ENCODE measurements at regions not wholly inside any gene's neighbourhood (a gene's known extent, or its start where the extent isn't known, plus 50 kb on each side); places are given as distances from the start of the nearest gene placed in this dataset.

- H3K4me2 ChIP-seq (ENCODE audit: low read depth, low read length), result no peak overlapping the region
- no peak for DNase-seq
- in situ Hi-C loops (cut with MboI; ENCODE audit: low sequenced_read_pairs) (no loop called here), dilution Hi-C loops (cut with HindIII; ENCODE audit: low sequenced_read_pairs, unreplicated experiment) (no loop called here), intact Hi-C loops (cut with micrococcal nuclease) (no loop called here)
- no peaks in the 10 kb centered on the region for H4K20me1 ChIP-seq (ENCODE audit: insufficient read depth, low read length)
- H3K18ac ChIP-seq (ENCODE audit: low read depth, low read length), result no peak overlapping the region
- WGBS, 2 experiments (ENCODE audit: extremely low coverage in 2 of 2, insufficient read length in 1 of 2), result 60% methylated on average over 1 of the region's 16 CpGs; no CpG with 5 or more reads in 1 of the 2 experiments
- H3K4me3 ChIP-seq (ENCODE audit: insufficient read depth, low read depth, low read length), result no peak overlapping the region
- no peak overlapping the region for H4K91ac ChIP-seq (ENCODE audit: insufficient read depth, low read depth, low read length)
- no peaks in the 10 kb centered on the region for H3K9me1 ChIP-seq (ENCODE audit: insufficient read depth, low read length)
- H2BK120ac ChIP-seq (ENCODE audit: low read depth, low read length), result no peak overlapping the region
- H3K27ac ChIP-seq (ENCODE audit: insufficient read depth, low read length), result no peak overlapping the region
- no peaks in the 10 kb centered on the region for H3K79me1 ChIP-seq (ENCODE audit: low read depth in 1 of 2, low read length in 2 of 2)
- H3K27me3 ChIP-seq (ENCODE audit: control insufficient read depth, insufficient read depth, low read length), result no peaks in the 10 kb centered on the region
- no peak overlapping the region for H2BK20ac ChIP-seq (ENCODE audit: low read depth, low read length)
- no peak overlapping the region for H4K5ac ChIP-seq (ENCODE audit: low read depth, low read length)
- no peak overlapping the region for H2BK5ac ChIP-seq (ENCODE audit: low read depth, low read length, poor library complexity, severe bottlenecking)
- no peak overlapping the region for H3K56ac ChIP-seq (ENCODE audit: extremely low read depth, insufficient read depth, low read length)
- BruUV-seq (replicated peaks), result no TSS peak
- ATAC-seq (ENCODE audit: low read depth), result no peak
- H3K23ac ChIP-seq (ENCODE audit: low read depth, low read length), result no peak overlapping the region
- H2AFZ ChIP-seq (replicated peaks; ENCODE audit: low read length, poor library complexity), result no peak overlapping the region
- H3K4me1 ChIP-seq (ENCODE audit: control insufficient read depth, insufficient read depth, low read length), result no peaks in the 10 kb centered on the region
- CTCF ChIA-PET, result no interaction called here
- TF ChIP-seq CEBPB (IDR thresholded peaks at IDR 0.05; ENCODE audit: low read depth, low read length) (no peak), CTCF (conservative IDR thresholded peaks at IDR 0.05; ENCODE audit: low read depth, low read length) (no peak), SMC3 (IDR thresholded peaks at IDR 0.05; ENCODE audit: low read depth, low read length) (no peak), MAZ (IDR thresholded peaks at IDR 0.05; ENCODE audit: borderline replicate concordance, low read depth, low read length) (no peak), FOS (IDR thresholded peaks at IDR 0.05; ENCODE audit: low read depth, low read length) (no peak), POLR2A (IDR thresholded peaks at IDR 0.05; ENCODE audit: low read depth, low read length) (no peak), CHD1 (IDR thresholded peaks at IDR 0.05; ENCODE audit: low read depth, low read length) (no peak), ELK1 (IDR thresholded peaks at IDR 0.05; ENCODE audit: borderline replicate concordance, low read depth, low read length) (no peak), USF2 (IDR thresholded peaks at IDR 0.05; ENCODE audit: low read depth, low read length) (no peak), BHLHE40 (IDR thresholded peaks at IDR 0.05; ENCODE audit: low read depth, low read length) (no peak)
- no peak overlapping the region for H2AK5ac ChIP-seq (ENCODE audit: low read depth, low read length)
- POLR2A ChIA-PET (ENCODE audit: unreplicated experiment), result no interaction called here
- no peak overlapping the region for H3K9ac ChIP-seq (ENCODE audit: low read depth, low read length)
- H2AK9ac ChIP-seq (replicated peaks; ENCODE audit: low read depth, low read length, poor library complexity), result no peak overlapping the region
- no peak overlapping the region for H2BK15ac ChIP-seq (ENCODE audit: low read depth, low read length)
- H4K8ac ChIP-seq (ENCODE audit: low read depth in 2 of 2, low read length in 2 of 2), result no peak overlapping the region
- no peak overlapping the region for H3K4ac ChIP-seq (ENCODE audit: low read depth, low read length)
- no peaks in the 10 kb centered on the region for H3K36me3 ChIP-seq (ENCODE audit: control insufficient read depth, insufficient read depth, low read length)
- peaks cover 16% of the 10 kb centered on the region for H3K9me3 ChIP-seq (ENCODE audit: control insufficient read depth, insufficient read depth, low read length)
- H3K14ac ChIP-seq (replicated peaks; ENCODE audit: low read depth, low read length), result no peak overlapping the region
Measured at GRCh38 chr9:30575218-30575617, 1809.2 kb upstream of the ACO1 start.
